GM19351 (cell line): ENCODE measurements at regions not wholly inside any gene's neighbourhood (a gene's known extent, or its start where the extent isn't known, plus 50 kb on each side); places are given as distances from the start of the nearest gene placed in this dataset.
"Not testable (repeated sequence)": the region's sequence is repeated elsewhere in the genome, so short reads cannot be mapped to it uniquely, and the experiment has no call there.

Experiments used
- ATAC-seq: cut with Tn5 transposase; IDR thresholded peaks from one replicate; pipeline ENCODE4 v1.9.1; 2021; ENCODE audit warnings: mild to moderate bottlenecking, moderate library complexity; ENCODE audit not compliant: unreplicated experiment

GRCh38 chr12:47491516-47492305 is 214.1 kb downstream of the RPAP3 start:
- ATAC-seq: no peak

- ATAC-seq: no peak
Measured at GRCh38 chr12:47488888-47489287, 216.9 kb downstream of the RPAP3 start.

- ATAC-seq: no peak
Measured at GRCh38 chr12:47481041-47481440, 224.8 kb downstream of the RPAP3 start.

GRCh38 chr12:47478426-47478825 is 227.4 kb downstream of the RPAP3 start:
- no peak for ATAC-seq

- no peak for ATAC-seq
Measured at GRCh38 chr12:47473091-47473490, 232.7 kb downstream of the RPAP3 start.

- ATAC-seq: not testable (repeated sequence)
Measured at GRCh38 chr12:47470349-47470748, 235.5 kb downstream of the RPAP3 start.

- ATAC-seq: not testable (repeated sequence)
Measured at GRCh38 chr12:47463918-47464317, 241.9 kb downstream of the RPAP3 start.

GRCh38 chr12:47458279-47458678 is 247.6 kb downstream of the RPAP3 start:
- no peak for ATAC-seq

- peak; percentile 76 for ATAC-seq
Measured at GRCh38 chr12:47449797-47450196, 256.0 kb downstream of the RPAP3 start.

GRCh38 chr12:47442310-47442709 is 263.5 kb downstream of the RPAP3 start:
- no peak for ATAC-seq

- no peak for ATAC-seq
Measured at GRCh38 chr12:47441490-47441889, 264.3 kb downstream of the RPAP3 start.

GRCh38 chr12:47438175-47438574 is 267.7 kb downstream of the RPAP3 start:
- no peak for ATAC-seq

- ATAC-seq: no peak
Measured at GRCh38 chr12:47437570-47437969, 268.3 kb downstream of the RPAP3 start.

- no peak for ATAC-seq
Measured at GRCh38 chr12:47433876-47434275, 272.0 kb downstream of the RPAP3 start.

GRCh38 chr12:47426678-47427309 is 279.0 kb downstream of the RPAP3 start:
- not testable (repeated sequence) for ATAC-seq

- ATAC-seq: no peak
Measured at GRCh38 chr12:47422611-47423010, 283.2 kb downstream of the RPAP3 start.

- ATAC-seq: no peak
Measured at GRCh38 chr12:47419497-47419896, 286.3 kb downstream of the RPAP3 start.

- no peak for ATAC-seq
Measured at GRCh38 chr12:47417955-47418354, 287.9 kb downstream of the RPAP3 start.

GRCh38 chr12:47417121-47417520 is 288.7 kb downstream of the RPAP3 start:
- no peak for ATAC-seq

- ATAC-seq: no peak
Measured at GRCh38 chr12:47415054-47415453, 290.8 kb downstream of the RPAP3 start.

GRCh38 chr12:47414511-47414910 is 291.3 kb downstream of the RPAP3 start:
- ATAC-seq: no peak

GRCh38 chr12:47413806-47414205 is 292.0 kb downstream of the RPAP3 start:
- no peak for ATAC-seq
